Cerebellar nuclear complex (tissue), 1 donor: ENCODE measurements at regions not wholly inside any gene's neighbourhood (a gene's known extent, or its start where the extent isn't known, plus 50 kb on each side); places are given as distances from the start of the nearest gene placed in this dataset.
"Not testable (repeated sequence)": the region's sequence is repeated elsewhere in the genome, so short reads cannot be mapped to it uniquely, and the experiment has no call there.

Source experiments
- DNase-seq, 2 experiments: peaks; one replicate each; lab custom pipeline; 2025; lab: John Stamatoyannopoulos, UW

- DNase-seq = no peak
Observed at GRCh38 chr1:190975827-190976226, 498.2 kb upstream of the BRINP3 start.

GRCh38 chr1:191002768-191003167 is 525.1 kb upstream of the BRINP3 start:
- DNase-seq = no peak

GRCh38 chr1:191016765-191017164 is 539.1 kb upstream of the BRINP3 start:
- DNase-seq = no peak

- no peak for DNase-seq
Observed at GRCh38 chr1:191022856-191023255, 545.2 kb upstream of the BRINP3 start.

GRCh38 chr1:191025896-191026642 is 548.4 kb upstream of the BRINP3 start:
- DNase-seq = no peak

GRCh38 chr1:191026828-191027227 is 549.2 kb upstream of the BRINP3 start:
- no peak for DNase-seq

- no peak for DNase-seq
Observed at GRCh38 chr1:191034132-191034531, 556.5 kb upstream of the BRINP3 start.

- DNase-seq = no peak
Observed at GRCh38 chr1:191043066-191043465, 565.4 kb upstream of the BRINP3 start.

- no peak for DNase-seq
Observed at GRCh38 chr1:191049781-191050180, 572.1 kb upstream of the BRINP3 start.

- no peak for DNase-seq
Observed at GRCh38 chr1:191052888-191053287, 575.2 kb upstream of the BRINP3 start.

GRCh38 chr1:191065346-191065745 is 587.7 kb upstream of the BRINP3 start:
- no peak for DNase-seq

GRCh38 chr1:191065771-191066170 is 588.1 kb upstream of the BRINP3 start:
- DNase-seq = no peak

GRCh38 chr1:191074881-191075280 is 597.2 kb upstream of the BRINP3 start:
- DNase-seq = no peak

- not testable (repeated sequence) for DNase-seq
Observed at GRCh38 chr1:191083090-191083489, 605.4 kb upstream of the BRINP3 start.

GRCh38 chr1:191085121-191085520 is 607.5 kb upstream of the BRINP3 start:
- DNase-seq = no peak

GRCh38 chr1:191086910-191087309 is 609.2 kb upstream of the BRINP3 start:
- no peak for DNase-seq

GRCh38 chr1:191096405-191096804 is 618.7 kb upstream of the BRINP3 start:
- DNase-seq = no peak

- DNase-seq = no peak
Observed at GRCh38 chr1:191099696-191100095, 622.0 kb upstream of the BRINP3 start.

GRCh38 chr1:191101960-191102359 is 624.3 kb upstream of the BRINP3 start:
- no peak for DNase-seq

- DNase-seq = no peak
Observed at GRCh38 chr1:191125950-191126349, 648.3 kb upstream of the BRINP3 start.

- DNase-seq = no peak
Observed at GRCh38 chr1:191134796-191135195, 657.1 kb upstream of the BRINP3 start.

- DNase-seq = no peak
Observed at GRCh38 chr1:191140038-191140437, 662.4 kb upstream of the BRINP3 start.

- DNase-seq = no peak
Observed at GRCh38 chr1:191142748-191143147, 665.1 kb upstream of the BRINP3 start.

- DNase-seq = no peak
Observed at GRCh38 chr1:191145834-191146233, 668.2 kb upstream of the BRINP3 start.
